ENCODE measurements at regions not wholly inside any gene's neighbourhood (a gene's known extent, or its start where the extent isn't known, plus 50 kb on each side); places are given as distances from the start of the nearest gene placed in this dataset.

DNA sequence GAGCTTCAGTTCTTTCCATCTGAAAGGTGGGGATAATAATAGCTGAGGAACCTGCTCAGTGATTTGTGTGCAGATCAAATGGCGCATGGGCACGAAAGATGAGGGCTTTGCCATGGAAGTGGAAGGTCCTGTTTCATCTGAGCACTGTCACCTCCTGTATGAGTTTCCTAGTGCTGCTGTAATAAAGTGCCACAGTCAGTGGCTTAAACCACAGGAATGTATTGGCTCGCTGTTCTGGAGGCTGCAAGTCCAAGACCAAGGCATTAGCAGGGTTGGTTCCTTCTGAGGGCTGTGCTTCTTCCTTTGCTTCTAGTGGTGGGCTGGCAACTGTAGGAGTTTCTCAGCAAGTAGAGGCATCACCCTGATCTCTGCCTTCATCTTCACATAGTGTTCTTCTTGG, 51.1 kb upstream of the RBM15 start:
- no peaks in the 10 kb centered on the region for H3K27me3 ChIP-seq (ENCODE audit: insufficient read depth, poor library complexity, severe bottlenecking)
- no peak overlapping the region for H3K4me3 ChIP-seq (replicated peaks; ENCODE audit: insufficient read depth, low read length)
- no peak for DNase-seq (ENCODE audit: low read depth in 1 of 2, low spot score in 1 of 2)
- no peak overlapping the region for H3K27ac ChIP-seq (replicated peaks)
- TF ChIP-seq, protein P1, sequence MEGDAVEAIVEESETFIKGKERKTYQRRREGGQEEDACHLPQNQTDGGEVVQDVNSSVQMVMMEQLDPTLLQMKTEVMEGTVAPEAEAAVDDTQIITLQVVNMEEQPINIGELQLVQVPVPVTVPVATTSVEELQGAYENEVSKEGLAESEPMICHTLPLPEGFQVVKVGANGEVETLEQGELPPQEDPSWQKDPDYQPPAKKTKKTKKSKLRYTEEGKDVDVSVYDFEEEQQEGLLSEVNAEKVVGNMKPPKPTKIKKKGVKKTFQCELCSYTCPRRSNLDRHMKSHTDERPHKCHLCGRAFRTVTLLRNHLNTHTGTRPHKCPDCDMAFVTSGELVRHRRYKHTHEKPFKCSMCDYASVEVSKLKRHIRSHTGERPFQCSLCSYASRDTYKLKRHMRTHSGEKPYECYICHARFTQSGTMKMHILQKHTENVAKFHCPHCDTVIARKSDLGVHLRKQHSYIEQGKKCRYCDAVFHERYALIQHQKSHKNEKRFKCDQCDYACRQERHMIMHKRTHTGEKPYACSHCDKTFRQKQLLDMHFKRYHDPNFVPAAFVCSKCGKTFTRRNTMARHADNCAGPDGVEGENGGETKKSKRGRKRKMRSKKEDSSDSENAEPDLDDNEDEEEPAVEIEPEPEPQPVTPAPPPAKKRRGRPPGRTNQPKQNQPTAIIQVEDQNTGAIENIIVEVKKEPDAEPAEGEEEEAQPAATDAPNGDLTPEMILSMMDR (IDR thresholded peaks at IDR 0.05; ENCODE audit: insufficient read depth, low read length), result no peak
- no peak for TF ChIP-seq POLR2AphosphoS5 (IDR thresholded peaks at IDR 0.05; ENCODE audit: low read depth)
- TF ChIP-seq REST (IDR thresholded peaks at IDR 0.05; ENCODE audit: insufficient replicate concordance, low read depth), result no peak
- TF ChIP-seq SPI1 (IDR thresholded peaks at IDR 0.05; ENCODE audit: borderline replicate concordance, low read depth), result no peak
- TF ChIP-seq GABPA (IDR thresholded peaks at IDR 0.05; ENCODE audit: low read depth), result no peak
